NCI-H2107 treated with DMSO at 0.1 percent for 48 hours (cell line): ENCODE measurements at regions not wholly inside any gene's neighbourhood (a gene's known extent, or its start where the extent isn't known, plus 50 kb on each side); places are given as distances from the start of the nearest gene placed in this dataset.

ENCODE experiments used
- DNase-seq: peaks from one replicate; lab custom pipeline; 2025; ENCODE audit not compliant: unreplicated experiment; lab: John Stamatoyannopoulos, UW

- no peak for DNase-seq
Measured at GRCh38 chr1:38475624-38476005, 384.0 kb downstream of the RRAGC start.

- DNase-seq, result no peak
Measured at GRCh38 chr1:38474738-38475623, 384.6 kb downstream of the RRAGC start.

- no peak for DNase-seq
Measured at GRCh38 chr1:38466487-38466886, 393.1 kb downstream of the RRAGC start.

- DNase-seq, result no peak
Measured at GRCh38 chr1:38465460-38465859, 394.1 kb downstream of the RRAGC start.

- no peak for DNase-seq
Measured at GRCh38 chr1:38464071-38464661, 395.4 kb downstream of the RRAGC start.

GRCh38 chr1:38463074-38463473 is 396.5 kb downstream of the RRAGC start:
- no peak for DNase-seq

GRCh38 chr1:38456531-38456876 is 403.1 kb downstream of the RRAGC start:
- no peak for DNase-seq

GRCh38 chr1:38455829-38456530 is 403.6 kb downstream of the RRAGC start:
- no peak for DNase-seq

- DNase-seq, result no peak
Measured at GRCh38 chr1:38454749-38455441, 404.7 kb downstream of the RRAGC start.

GRCh38 chr1:38454236-38454635 is 405.3 kb downstream of the RRAGC start:
- no peak for DNase-seq

- no peak for DNase-seq
Measured at GRCh38 chr1:38452246-38452645, 405.7 kb upstream of the POU3F1 start.

GRCh38 chr1:38451541-38451993 is 405.0 kb upstream of the POU3F1 start:
- DNase-seq, result no peak

GRCh38 chr1:38448893-38449292 is 402.3 kb upstream of the POU3F1 start:
- no peak for DNase-seq

- no peak for DNase-seq
Measured at GRCh38 chr1:38446936-38447335, 400.3 kb upstream of the POU3F1 start.

- no peak for DNase-seq
Measured at GRCh38 chr1:38444770-38445442, 398.3 kb upstream of the POU3F1 start.

GRCh38 chr1:38444311-38444710 is 397.7 kb upstream of the POU3F1 start:
- DNase-seq, result no peak

- no peak for DNase-seq
Measured at GRCh38 chr1:38440402-38440801, 393.8 kb upstream of the POU3F1 start.

- no peak for DNase-seq
Measured at GRCh38 chr1:38436749-38437148, 390.2 kb upstream of the POU3F1 start.

- DNase-seq, result no peak
Measured at GRCh38 chr1:38436006-38436405, 389.4 kb upstream of the POU3F1 start.

GRCh38 chr1:38433084-38433722 is 386.6 kb upstream of the POU3F1 start:
- DNase-seq, result no peak
